ENCODE measurements at regions not wholly inside any gene's neighbourhood (a gene's known extent, or its start where the extent isn't known, plus 50 kb on each side); places are given as distances from the start of the nearest gene placed in this dataset.
"Not testable (repeated sequence)": the region's sequence is repeated elsewhere in the genome, so short reads cannot be mapped to it uniquely, and the experiment has no call there.

DNA sequence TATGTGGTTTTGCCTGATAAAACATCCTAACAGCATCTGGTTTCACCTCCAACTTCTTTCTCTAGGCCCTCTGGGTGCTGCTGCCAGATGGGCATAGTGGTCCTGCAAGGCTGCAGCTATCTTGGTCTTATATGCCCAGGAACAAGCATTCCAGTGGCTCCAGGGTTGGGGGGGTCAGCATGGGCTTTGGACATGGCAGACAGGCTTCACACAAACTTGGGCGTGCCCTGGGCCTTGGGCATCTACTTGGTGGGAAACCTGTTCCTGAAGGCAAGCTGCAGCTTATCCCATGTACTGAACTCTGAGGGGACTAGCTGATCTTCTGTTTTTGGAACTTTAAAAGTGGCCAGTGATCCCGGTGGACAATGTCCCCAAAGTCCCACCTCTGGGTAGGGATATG is 54.9 kb upstream of the ZNF678 start:
- no peak for DNase-seq

GRCh38 chr1:227506490-227507393 is 56.6 kb upstream of the ZNF678 start:
- not testable (repeated sequence) for DNase-seq

GRCh38 chr1:227496045-227496444 is 67.3 kb upstream of the ZNF678 start:
- not testable (repeated sequence) for DNase-seq

- not testable (repeated sequence) for DNase-seq
Measured at GRCh38 chr1:227493863-227494551, 69.3 kb upstream of the ZNF678 start.

DNA sequence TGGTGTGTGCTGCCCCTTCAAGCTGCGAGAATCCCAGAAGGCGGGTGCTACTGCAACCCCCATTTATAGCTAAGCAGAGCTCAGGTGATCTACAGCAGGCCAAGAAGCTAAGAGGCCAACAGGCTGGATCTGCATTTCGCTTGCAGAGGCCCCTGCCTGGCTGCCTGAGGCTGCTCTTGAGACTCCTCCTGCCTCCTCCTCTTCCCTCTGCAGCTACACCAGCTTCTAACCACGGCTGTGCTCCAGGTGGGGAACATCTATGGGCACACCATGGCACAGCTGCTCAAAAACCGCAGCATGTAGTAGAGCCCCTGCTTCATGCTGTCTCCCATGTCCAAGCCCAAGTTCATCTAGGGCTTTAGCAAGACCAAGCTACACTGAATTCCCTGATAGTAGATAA is 72.9 kb upstream of the ZNF678 start:
- no peak for DNase-seq

GRCh38 chr1:227490001-227490400 is 73.4 kb upstream of the ZNF678 start:
- DNase-seq = no peak

DNA sequence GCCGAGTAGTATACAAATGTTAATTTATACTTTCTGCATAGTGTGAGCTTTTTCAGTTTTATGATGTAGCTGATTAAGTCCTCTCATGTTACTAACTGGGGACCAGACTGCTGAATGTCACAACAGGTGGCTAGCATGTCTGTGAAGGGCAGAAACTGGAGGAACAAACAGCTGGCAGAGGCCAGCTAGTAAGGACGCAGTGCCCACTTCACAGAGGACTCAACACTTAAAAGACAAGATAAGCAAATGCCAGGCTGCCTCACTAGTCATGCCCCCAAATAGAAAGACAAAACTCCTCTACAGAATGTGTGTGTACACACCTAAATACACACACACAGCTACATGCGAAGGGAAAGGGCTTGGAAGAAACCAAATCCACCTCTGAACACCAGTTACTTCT is 73.8 kb upstream of the ZNF678 start:
- DNase-seq = no peak

DNA sequence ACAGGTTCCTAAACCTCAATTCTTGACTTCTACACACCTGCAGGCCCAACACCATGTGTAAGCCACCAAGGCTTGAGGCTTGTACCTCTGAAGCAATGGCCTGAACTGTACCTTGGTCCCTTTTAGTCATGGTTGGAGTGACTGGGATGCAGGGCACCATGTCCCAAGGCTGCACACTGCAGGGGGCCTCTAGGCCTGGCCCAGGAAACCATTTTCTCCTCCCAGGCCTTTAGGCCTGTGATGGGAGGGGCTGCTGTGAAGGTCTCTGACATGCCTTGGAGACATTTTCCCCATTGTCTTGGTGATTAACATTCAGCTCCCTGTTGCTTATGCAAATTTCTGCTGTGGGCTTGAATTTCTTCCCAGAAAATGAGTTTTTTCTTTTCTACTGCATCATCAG is 75.8 kb upstream of the ZNF678 start:
- no peak for DNase-seq

DNA sequence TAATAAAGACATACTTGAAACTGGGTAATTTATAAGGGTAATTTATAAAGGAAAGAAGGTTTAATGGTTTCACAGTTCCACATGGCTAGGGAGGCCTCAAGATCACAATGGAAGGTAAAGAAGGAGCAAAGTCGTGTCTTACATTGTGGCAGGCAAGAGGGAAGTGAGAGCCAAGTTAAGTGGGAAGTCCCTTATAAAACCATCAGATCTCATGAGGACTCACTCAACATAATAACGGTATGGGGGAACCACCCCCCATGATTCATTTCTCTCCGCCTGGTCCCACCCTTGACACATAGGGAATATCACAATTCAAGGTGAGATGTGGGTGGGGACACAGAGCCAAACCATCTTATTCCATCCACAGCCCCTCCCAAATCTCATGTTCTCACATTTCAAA is 76.8 kb upstream of the ZNF678 start:
- DNase-seq = no peak

DNA sequence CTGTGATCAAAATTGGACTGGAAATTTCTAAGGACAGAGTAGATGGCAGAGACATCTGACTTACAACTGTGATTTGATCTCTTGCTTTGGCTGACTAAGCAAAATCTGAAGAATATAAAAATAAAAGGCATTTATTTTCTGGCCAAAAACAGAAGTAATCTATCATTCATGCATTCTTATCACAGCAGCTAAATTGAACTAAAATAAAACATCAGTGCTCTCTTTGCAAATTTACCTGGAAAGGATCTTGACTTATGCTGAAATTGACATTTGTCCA is 81.4 kb upstream of the ZNF678 start:
- no peak for DNase-seq

DNA sequence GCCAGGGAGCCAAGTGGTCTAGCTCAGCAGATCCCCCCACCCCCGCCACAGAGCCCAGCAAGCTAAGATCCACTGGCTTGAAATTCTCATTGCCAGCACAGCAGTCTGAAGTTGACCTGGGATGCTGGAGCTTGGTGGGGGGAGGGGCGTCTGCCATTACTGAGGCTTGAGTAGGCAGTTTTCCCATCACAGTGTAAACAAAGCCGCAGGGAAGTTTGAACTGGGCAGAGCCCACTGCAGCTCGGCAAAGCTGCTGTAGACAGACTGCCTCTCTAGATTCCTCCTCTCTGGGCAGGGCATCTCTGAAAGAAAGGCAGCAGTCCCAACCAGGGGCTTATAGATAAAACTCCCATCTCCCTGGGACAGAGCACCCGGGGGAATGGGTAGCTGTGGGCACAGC is 89.3 kb upstream of the ZNF678 start:
- DNase-seq = not testable (repeated sequence)

GRCh38 chr1:227472772-227473171 is 90.6 kb upstream of the ZNF678 start:
- no peak for DNase-seq

GRCh38 chr1:227470688-227471087 is 92.7 kb upstream of the ZNF678 start:
- DNase-seq = no peak

- no peak for DNase-seq
Measured at GRCh38 chr1:227469708-227470107, 93.6 kb upstream of the ZNF678 start.

- no peak for DNase-seq
Measured at GRCh38 chr1:227466039-227466645, 97.2 kb upstream of the ZNF678 start.

GRCh38 chr1:227465256-227465655 is 98.1 kb upstream of the ZNF678 start:
- DNase-seq = no peak

DNA sequence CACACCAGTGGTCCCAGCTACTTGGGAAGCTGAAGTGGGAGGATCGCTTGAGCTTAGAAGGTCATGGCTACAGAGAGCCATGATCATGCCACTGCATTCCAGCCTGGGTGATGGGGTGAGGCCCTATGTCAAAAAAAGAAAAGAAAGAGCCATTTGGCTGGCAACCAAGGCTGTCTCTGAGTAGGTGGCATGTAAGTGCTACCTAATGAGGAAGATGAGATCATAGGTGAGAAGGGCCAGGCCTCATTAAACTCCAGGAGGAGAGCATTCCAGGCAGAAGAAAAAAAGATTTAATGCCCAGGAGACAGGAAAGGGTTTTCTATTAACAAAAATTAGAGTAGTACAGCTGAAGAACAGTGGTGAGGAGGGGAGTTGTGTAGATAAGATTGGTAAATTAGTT is 103.4 kb upstream of the ZNF678 start:
- peak; percentile 39 for DNase-seq

DNA sequence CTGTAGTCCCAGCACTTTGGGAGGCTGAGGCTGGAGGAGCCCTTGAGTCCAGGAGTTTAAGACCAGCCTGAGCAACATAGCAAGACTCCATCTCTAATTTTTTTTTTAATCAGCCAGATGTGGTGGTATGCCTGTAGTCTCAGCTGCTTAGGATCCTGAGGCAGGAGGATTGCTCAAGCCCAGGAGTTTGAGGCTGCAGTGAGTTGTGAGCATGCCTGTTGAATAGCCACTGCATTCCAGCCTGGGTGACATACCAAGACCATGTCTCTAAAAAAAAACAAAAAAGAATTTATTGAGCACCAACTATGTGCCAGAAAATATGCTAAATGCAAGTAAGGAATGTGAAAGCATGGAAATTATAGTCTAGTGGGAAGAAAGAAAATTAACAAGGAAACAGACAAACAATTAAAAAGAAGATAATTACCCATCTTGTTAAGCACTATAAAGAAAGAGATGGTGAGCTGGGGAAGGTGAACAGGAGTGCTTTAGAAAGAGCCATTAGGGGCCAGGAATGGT is 104.0 kb upstream of the ZNF678 start:
- DNase-seq = no peak

DNA sequence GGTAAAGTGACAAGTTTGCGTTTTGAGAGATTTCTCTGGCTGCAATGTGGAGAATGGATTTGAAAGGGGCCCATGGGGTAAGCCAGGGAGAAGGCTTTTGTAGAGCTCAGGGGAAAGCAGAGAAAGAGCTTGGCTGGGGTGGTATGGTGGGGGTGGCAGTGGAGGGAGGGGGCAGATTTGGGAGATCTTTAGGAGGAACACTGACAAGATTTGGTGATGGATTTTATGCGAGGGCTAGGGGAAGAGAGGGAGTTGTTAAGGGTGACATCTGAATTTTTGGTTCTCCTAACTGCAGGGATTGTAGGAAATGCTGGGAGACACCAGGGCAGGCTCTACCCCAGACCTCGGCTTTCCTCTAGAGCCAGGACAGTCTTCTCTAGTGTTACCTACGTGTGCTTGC is 108.7 kb upstream of the ZNF678 start:
- no peak for DNase-seq

DNA sequence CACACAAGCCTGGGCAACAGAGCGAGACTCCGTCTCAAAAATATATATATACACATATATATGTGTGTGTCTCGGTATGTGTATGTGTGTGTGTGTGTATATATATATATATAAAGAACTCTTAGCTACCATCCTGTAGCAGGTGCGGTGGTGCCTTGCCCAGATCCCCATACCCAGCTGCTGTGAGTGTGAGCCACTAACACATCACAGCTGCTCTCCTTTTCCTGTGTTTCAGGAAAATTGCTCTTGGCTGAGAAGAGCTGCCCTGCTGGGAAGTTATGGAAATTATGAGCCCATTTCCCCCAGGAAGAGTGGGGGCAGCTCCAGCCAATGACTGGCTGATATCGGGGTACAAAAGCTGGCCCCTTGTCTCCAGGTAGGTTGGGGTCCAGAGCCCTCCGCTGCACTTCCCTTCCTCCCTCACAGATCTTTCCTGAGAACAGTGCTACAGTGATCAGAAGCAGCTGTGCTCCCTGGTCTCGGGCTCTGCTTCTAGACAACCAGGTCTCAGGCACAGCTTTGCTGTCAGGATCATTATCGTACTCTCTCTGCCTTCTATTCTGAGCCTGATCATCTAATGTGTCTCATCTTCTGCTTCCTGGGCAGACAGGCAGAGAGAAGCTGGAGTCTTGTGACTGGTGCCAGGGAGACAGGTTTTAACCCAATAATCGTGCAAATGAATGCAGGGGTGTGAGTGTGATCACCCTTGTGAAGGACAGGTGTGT is 109.6 kb upstream of the ZNF678 start:
- no peak for DNase-seq

DNA sequence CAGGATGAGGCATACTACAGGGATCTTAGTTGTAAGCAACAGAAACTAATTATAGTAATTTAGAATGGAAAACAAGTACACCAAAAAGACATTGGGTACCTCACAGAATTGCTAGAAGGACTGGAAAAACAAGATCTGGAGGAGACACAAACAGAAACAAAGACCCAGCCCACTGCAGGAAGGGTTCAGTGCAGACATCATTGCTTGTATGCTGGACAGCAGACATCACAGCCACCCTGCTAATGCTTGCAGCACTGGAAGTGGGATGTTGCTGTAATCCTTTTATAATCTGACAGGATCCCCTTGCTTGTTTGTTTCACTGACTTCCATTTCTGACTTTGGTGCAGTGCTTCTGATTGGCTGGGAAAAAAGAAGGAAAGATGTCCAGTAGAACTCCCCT is 111.4 kb upstream of the ZNF678 start:
- DNase-seq = no peak

DNA sequence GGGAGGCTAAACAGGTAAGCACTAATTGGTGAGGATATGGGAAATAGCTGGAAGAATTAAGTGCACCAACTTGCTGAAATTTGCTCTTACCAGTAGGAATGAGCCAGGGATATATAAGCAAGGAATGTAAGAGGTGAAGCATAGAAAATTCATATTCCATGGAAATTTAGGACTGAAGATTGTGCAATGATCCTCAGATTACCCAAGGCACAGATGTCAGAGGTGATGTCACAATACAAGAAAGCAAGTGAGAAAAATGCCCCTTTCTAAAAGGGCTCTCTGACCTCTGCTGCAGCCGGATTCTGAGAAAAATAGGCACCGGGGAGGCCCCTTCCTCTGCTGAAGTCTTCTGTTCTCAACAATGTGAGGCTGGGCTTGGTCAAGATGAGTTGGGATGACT is 112.3 kb upstream of the ZNF678 start:
- DNase-seq = no peak

Data from renal pelvis (tissue), 1 donor.